HK-2 (cell line): ENCODE measurements at regions not wholly inside any gene's neighbourhood (a gene's known extent, or its start where the extent isn't known, plus 50 kb on each side); places are given as distances from the start of the nearest gene placed in this dataset.
"Not testable (repeated sequence)": the region's sequence is repeated elsewhere in the genome, so short reads cannot be mapped to it uniquely, and the experiment has no call there.

Source experiments
- DNase-seq: peaks from one replicate; pipeline ENCODE4 v3.0.0-alpha.2; 2018; ENCODE audit not compliant: unreplicated experiment

GRCh38 chr2:4916094-4916493 is 776.1 kb upstream of the SOX11 start:
- DNase-seq, result no peak

GRCh38 chr2:4930704-4931103 is 761.5 kb upstream of the SOX11 start:
- DNase-seq, result no peak

- DNase-seq, result no peak
Measured at GRCh38 chr2:4931721-4932365, 760.3 kb upstream of the SOX11 start.

- not testable (repeated sequence) for DNase-seq
Measured at GRCh38 chr2:4935291-4935690, 756.9 kb upstream of the SOX11 start.

- DNase-seq, result no peak
Measured at GRCh38 chr2:4937550-4937949, 754.6 kb upstream of the SOX11 start.

- no peak for DNase-seq
Measured at GRCh38 chr2:4938206-4938605, 754.0 kb upstream of the SOX11 start.

GRCh38 chr2:4942441-4942840 is 749.7 kb upstream of the SOX11 start:
- DNase-seq, result no peak

- DNase-seq, result no peak
Measured at GRCh38 chr2:4947911-4948310, 744.3 kb upstream of the SOX11 start.

- no peak for DNase-seq
Measured at GRCh38 chr2:4951368-4951767, 740.8 kb upstream of the SOX11 start.

GRCh38 chr2:4959219-4959618 is 733.0 kb upstream of the SOX11 start:
- DNase-seq, result no peak

GRCh38 chr2:4962419-4962818 is 729.8 kb upstream of the SOX11 start:
- DNase-seq, result no peak

- no peak for DNase-seq
Measured at GRCh38 chr2:4963106-4963505, 729.1 kb upstream of the SOX11 start.

GRCh38 chr2:4964001-4964540 is 728.1 kb upstream of the SOX11 start:
- DNase-seq, result no peak

- no peak for DNase-seq
Measured at GRCh38 chr2:4964579-4964978, 727.6 kb upstream of the SOX11 start.

- DNase-seq, result no peak
Measured at GRCh38 chr2:4965556-4966320, 726.4 kb upstream of the SOX11 start.

GRCh38 chr2:4967206-4967605 is 725.0 kb upstream of the SOX11 start:
- DNase-seq, result no peak

- DNase-seq, result no peak
Measured at GRCh38 chr2:4972472-4972871, 719.7 kb upstream of the SOX11 start.

- no peak for DNase-seq
Measured at GRCh38 chr2:4973354-4973753, 718.8 kb upstream of the SOX11 start.

- DNase-seq, result no peak
Measured at GRCh38 chr2:4973973-4974372, 718.2 kb upstream of the SOX11 start.

- no peak for DNase-seq
Measured at GRCh38 chr2:4976407-4976806, 715.8 kb upstream of the SOX11 start.

GRCh38 chr2:4979111-4979510 is 713.1 kb upstream of the SOX11 start:
- DNase-seq, result no peak

- no peak for DNase-seq
Measured at GRCh38 chr2:4980995-4981394, 711.2 kb upstream of the SOX11 start.

- DNase-seq, result no peak
Measured at GRCh38 chr2:4981802-4982409, 710.3 kb upstream of the SOX11 start.
